Neural progenitor cell (in vitro differentiated cells): ENCODE measurements at regions not wholly inside any gene's neighbourhood (a gene's known extent, or its start where the extent isn't known, plus 50 kb on each side); places are given as distances from the start of the nearest gene placed in this dataset.

Source experiments
- DNase-seq: peaks from one replicate; pipeline ENCODE4 v3.0.0-alpha.2; 2016; ENCODE audit warnings: low spot score
- H2AFZ ChIP-seq: fragments of 200-600 bp; sonication (generic); replicated peaks from 2 replicates; pipeline ENCODE4 v1.6.1; 2016; ENCODE audit warnings: antibody characterized with exemption
- H3F3A ChIP-seq: fragments of 200-600 bp; sonication (generic); 2 replicates; pipeline ENCODE4 v1.6.1; 2016; ENCODE audit warnings: antibody characterized with exemption, low read depth
- H3K27ac ChIP-seq: fragments of 200-600 bp; sonication (generic); 2 replicates; pipeline ENCODE4 v1.5.1; 2016; ENCODE audit warnings: mild to moderate bottlenecking
- H3K27me3 ChIP-seq: fragments of 200-600 bp; sonication (generic); 2 replicates; pipeline ENCODE4 v1.6.1; 2016; ENCODE audit warnings: mild to moderate bottlenecking, moderate library complexity
- H3K36me3 ChIP-seq: fragments of 200-600 bp; sonication (generic); 2 replicates; pipeline ENCODE4 v1.5.1; 2016
- H3K4me1 ChIP-seq: fragments of 200-600 bp; sonication (generic); 2 replicates; pipeline ENCODE4 v1.6.1; 2016; ENCODE audit warnings: mixed run types
- H3K4me2 ChIP-seq: fragments of 200-600 bp; sonication (generic); 2 replicates; pipeline ENCODE4 v1.6.1; 2016
- H3K4me3 ChIP-seq: fragments of 200-600 bp; sonication (generic); 2 replicates; pipeline ENCODE4 v1.5.1; 2016
- H3K79me2 ChIP-seq: fragments of 200-600 bp; sonication (generic); 2 replicates; pipeline ENCODE4 v1.6.1; 2016; ENCODE audit warnings: low read depth
- H3K9ac ChIP-seq: fragments of 200-600 bp; sonication (generic); 2 replicates; pipeline ENCODE4 v1.6.1; 2016
- H3K9me3 ChIP-seq: fragments of 200-600 bp; sonication (generic); 2 replicates; pipeline ENCODE4 v1.5.1; 2016; ENCODE audit warnings: low read depth
- H4K20me1 ChIP-seq: fragments of 200-600 bp; sonication (generic); 2 replicates; pipeline ENCODE4 v1.6.1; 2016; ENCODE audit warnings: low read depth
- H3K27ac Mint-ChIP-seq: 3 replicates; pipeline ENCODE4 v1.8.0; 2021; ENCODE audit warnings: mixed read lengths
- H3K27me3 Mint-ChIP-seq: 2 replicates; pipeline ENCODE4 v1.8.0; 2022; ENCODE audit warnings: low read depth, mild to moderate bottlenecking, inconsistent platforms, moderate library complexity, mixed read lengths; ENCODE audit not compliant: insufficient read depth
- H3K36me3 Mint-ChIP-seq: 3 replicates; pipeline ENCODE4 v1.8.0; 2021; ENCODE audit warnings: mixed read lengths
- H3K4me1 Mint-ChIP-seq: 3 replicates; pipeline ENCODE4 v1.8.0; 2021; ENCODE audit warnings: mixed read lengths
- H3K4me3 Mint-ChIP-seq: 3 replicates; pipeline ENCODE4 v1.8.0; 2021; ENCODE audit warnings: mild to moderate bottlenecking, moderate library complexity, mixed read lengths
- H3K9me3 Mint-ChIP-seq: 3 replicates; pipeline ENCODE4 v1.8.0; 2020; ENCODE audit warnings: mixed read lengths
- EZH2 ChIP-seq: fragments of 200-600 bp; sonication (generic); IDR thresholded peaks from 2 replicates; pipeline ENCODE4 v1.6.1; 2017; ENCODE audit warnings: antibody characterized with exemption, mild to moderate bottlenecking, moderate library complexity
- EZH2phosphoT487 ChIP-seq: fragments of 200-600 bp; sonication (generic); IDR thresholded peaks from 2 replicates; pipeline ENCODE4 v1.6.1; 2017; ENCODE audit warnings: antibody characterized with exemption
- TF ChIP-seq, protein P1 (sequence below): fragments of 200-600 bp; sonication (generic); IDR thresholded peaks from 2 replicates; pipeline ENCODE4 v1.5.1; 2017; ENCODE audit warnings: antibody characterized with exemption, mild to moderate bottlenecking

- Histone ChIP-seq H3K4me1 (peaks cover 6% of the 10 kb centered on the region), H3K9me3 (no peaks in the 10 kb centered on the region), H3K9ac (no peak overlapping the region), H3K4me3 (no peak overlapping the region), H3K27me3 (no peaks in the 10 kb centered on the region), H3F3A (no peaks in the 10 kb centered on the region), H2AFZ (no peak overlapping the region), H3K36me3 (no peaks in the 10 kb centered on the region), H3K79me2 (no peaks in the 10 kb centered on the region), H4K20me1 (no peaks in the 10 kb centered on the region), H3K27ac (no peak overlapping the region), H3K4me2 (no peak overlapping the region)
- Mint-ChIP-seq H3K9me3 (no peaks in the 10 kb centered on the region), H3K4me3 (no peak overlapping the region), H3K36me3 (peaks cover 3% of the 10 kb centered on the region), H3K27me3 (peaks cover 2% of the 10 kb centered on the region), H3K27ac (no peak overlapping the region), H3K4me1 (peaks cover 15% of the 10 kb centered on the region)
- TF ChIP-seq EZH2phosphoT487 (no peak), EZH2 (no peak)
- TF ChIP-seq, protein P1, sequence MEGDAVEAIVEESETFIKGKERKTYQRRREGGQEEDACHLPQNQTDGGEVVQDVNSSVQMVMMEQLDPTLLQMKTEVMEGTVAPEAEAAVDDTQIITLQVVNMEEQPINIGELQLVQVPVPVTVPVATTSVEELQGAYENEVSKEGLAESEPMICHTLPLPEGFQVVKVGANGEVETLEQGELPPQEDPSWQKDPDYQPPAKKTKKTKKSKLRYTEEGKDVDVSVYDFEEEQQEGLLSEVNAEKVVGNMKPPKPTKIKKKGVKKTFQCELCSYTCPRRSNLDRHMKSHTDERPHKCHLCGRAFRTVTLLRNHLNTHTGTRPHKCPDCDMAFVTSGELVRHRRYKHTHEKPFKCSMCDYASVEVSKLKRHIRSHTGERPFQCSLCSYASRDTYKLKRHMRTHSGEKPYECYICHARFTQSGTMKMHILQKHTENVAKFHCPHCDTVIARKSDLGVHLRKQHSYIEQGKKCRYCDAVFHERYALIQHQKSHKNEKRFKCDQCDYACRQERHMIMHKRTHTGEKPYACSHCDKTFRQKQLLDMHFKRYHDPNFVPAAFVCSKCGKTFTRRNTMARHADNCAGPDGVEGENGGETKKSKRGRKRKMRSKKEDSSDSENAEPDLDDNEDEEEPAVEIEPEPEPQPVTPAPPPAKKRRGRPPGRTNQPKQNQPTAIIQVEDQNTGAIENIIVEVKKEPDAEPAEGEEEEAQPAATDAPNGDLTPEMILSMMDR: no peak
- DNase-seq: no peak
Observed at GRCh38 chr20:19851861-19852260, 93.8 kb downstream of the RIN2 start.

- TF ChIP-seq EZH2phosphoT487 (no peak), EZH2 (no peak)
- TF ChIP-seq, protein P1: no peak
Observed at GRCh38 chr20:19855416-19855815, 97.4 kb downstream of the RIN2 start.

GRCh38 chr20:19858466-19859371 lies 100.7 kb downstream of the RIN2 start:
- Histone ChIP-seq H3K9me3 (no peaks in the 10 kb centered on the region), H3K27me3 (no peaks in the 10 kb centered on the region), H3K27ac (no peak overlapping the region), H3K36me3 (no peaks in the 10 kb centered on the region), H3K79me2 (no peaks in the 10 kb centered on the region), H3F3A (no peaks in the 10 kb centered on the region), H4K20me1 (no peaks in the 10 kb centered on the region), H3K4me1 (no peaks in the 10 kb centered on the region), H3K9ac (no peak overlapping the region), H3K4me2 (no peak overlapping the region), H2AFZ (no peak overlapping the region), H3K4me3 (no peak overlapping the region)
- no peak overlapping the region for H3K4me3 Mint-ChIP-seq
- peaks cover 5% of the 10 kb centered on the region for H3K9me3 Mint-ChIP-seq
- no peak overlapping the region for H3K27ac Mint-ChIP-seq
- no peak for DNase-seq
- peaks cover 5% of the 10 kb centered on the region for H3K4me1 Mint-ChIP-seq
- H3K27me3 Mint-ChIP-seq: no peaks in the 10 kb centered on the region
- H3K36me3 Mint-ChIP-seq: peaks cover 3% of the 10 kb centered on the region
- TF ChIP-seq, protein P1: no peak
- TF ChIP-seq EZH2phosphoT487: no peak
- no peak for TF ChIP-seq EZH2

More at GRCh38 chr20:19855416-19855815, 97.4 kb downstream of the RIN2 start:
- no peak overlapping the region for H3K4me3 Mint-ChIP-seq
- H3K9me3 Mint-ChIP-seq: no peaks in the 10 kb centered on the region
- H3K9ac ChIP-seq: no peak overlapping the region
- H3K9me3 ChIP-seq: no peaks in the 10 kb centered on the region
- H3K27me3 Mint-ChIP-seq: no peaks in the 10 kb centered on the region
- DNase-seq: no peak
- no peak overlapping the region for H3K27ac ChIP-seq
- H3F3A ChIP-seq: no peaks in the 10 kb centered on the region
- no peak overlapping the region for H3K4me2 ChIP-seq
- no peaks in the 10 kb centered on the region for H3K27me3 ChIP-seq
- no peaks in the 10 kb centered on the region for H3K79me2 ChIP-seq
- no peaks in the 10 kb centered on the region for H3K4me1 ChIP-seq
- peaks cover 3% of the 10 kb centered on the region for H3K36me3 Mint-ChIP-seq
- no peak overlapping the region for H2AFZ ChIP-seq
- H3K4me3 ChIP-seq: no peak overlapping the region
- H4K20me1 ChIP-seq: no peaks in the 10 kb centered on the region
- H3K36me3 ChIP-seq: no peaks in the 10 kb centered on the region
- peaks cover 5% of the 10 kb centered on the region for H3K4me1 Mint-ChIP-seq
- H3K27ac Mint-ChIP-seq: no peak overlapping the region
